ENCODE measurements at regions not wholly inside any gene's neighbourhood (a gene's known extent, or its start where the extent isn't known, plus 50 kb on each side); places are given as distances from the start of the nearest gene placed in this dataset.

DNA sequence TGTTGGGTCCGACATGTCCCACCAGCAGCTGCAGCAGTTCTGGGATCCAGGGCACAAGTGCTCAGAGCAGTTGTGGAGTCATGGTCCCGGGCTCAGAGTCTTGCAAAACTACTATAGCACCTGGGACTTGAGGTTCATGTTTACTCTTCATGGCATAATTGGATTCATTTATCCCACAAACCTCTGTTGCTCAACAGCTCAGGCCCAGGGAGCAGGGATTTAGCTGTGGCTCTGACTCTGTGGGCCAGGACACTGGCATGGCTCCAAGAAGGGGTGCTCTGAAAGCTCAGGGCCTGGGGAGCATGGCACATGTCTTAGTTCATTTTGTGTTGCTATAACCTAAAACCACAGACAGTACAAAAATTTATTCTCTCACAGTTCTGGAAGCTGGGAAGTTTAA lies 626.7 kb upstream of the ADGRL2 start:
- ATAC-seq (replicated peaks in 1 of 2) (no peak), DNase-seq (no peak)
- Mint-ChIP-seq H3K4me3 (no peak overlapping the region), H3K27me3 (ENCODE audit: low read depth) (no peaks in the 10 kb centered on the region), H3K27ac (no peak overlapping the region), H3K4me1 (ENCODE audit: low read depth) (no peaks in the 10 kb centered on the region), H3K36me3 (ENCODE audit: insufficient read depth in 2 of 2) (no peaks in the 10 kb centered on the region), H3K9me3 (peaks cover 0 to 4% of the 10 kb centered on the region in 2 donors)

DNA sequence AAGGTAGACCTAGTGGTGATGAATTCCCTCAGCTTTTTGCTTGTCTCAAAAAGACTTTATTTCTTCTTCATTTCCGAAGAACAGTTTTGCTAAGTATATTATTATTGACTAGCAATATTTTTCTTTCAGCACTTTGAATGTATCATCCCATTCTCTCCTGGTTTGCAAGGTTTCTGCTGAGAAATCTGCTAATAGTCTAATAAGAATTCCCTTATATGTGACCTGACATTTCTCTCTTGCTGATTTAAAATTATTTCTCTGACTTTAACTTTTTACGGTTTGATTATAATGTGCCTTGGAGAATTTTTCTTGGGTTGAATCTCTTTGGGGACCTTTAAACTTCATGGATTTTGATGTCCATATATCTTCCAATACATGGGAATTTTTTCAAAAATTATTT lies 628.3 kb upstream of the ADGRL2 start:
- no peaks in the 10 kb centered on the region for H3K27me3 Mint-ChIP-seq (ENCODE audit: low read depth)
- no peak overlapping the region for H3K4me3 Mint-ChIP-seq
- no peak overlapping the region for H3K27ac Mint-ChIP-seq
- no peaks in the 10 kb centered on the region for H3K4me1 Mint-ChIP-seq (ENCODE audit: low read depth)
- no peaks in the 10 kb centered on the region for H3K36me3 Mint-ChIP-seq (ENCODE audit: insufficient read depth in 2 of 2)
- H3K9me3 Mint-ChIP-seq, result peaks cover 2 to 7% of the 10 kb centered on the region in 2 donors
- ATAC-seq (replicated peaks in 1 of 2) (no peak), DNase-seq (no peak)

GRCh38 chr1:81170721-81171120 lies 630.0 kb upstream of the ADGRL2 start:
- H3K4me3 Mint-ChIP-seq, result no peak overlapping the region
- H3K27me3 Mint-ChIP-seq (ENCODE audit: low read depth), result no peaks in the 10 kb centered on the region
- ATAC-seq (replicated peaks in 1 of 2) (no peak), DNase-seq (no peak)
- H3K27ac Mint-ChIP-seq, result no peak overlapping the region
- peaks cover 3 to 6% of the 10 kb centered on the region in 2 donors for H3K9me3 Mint-ChIP-seq
- H3K36me3 Mint-ChIP-seq (ENCODE audit: insufficient read depth in 2 of 2), result no peaks in the 10 kb centered on the region
- H3K4me1 Mint-ChIP-seq (ENCODE audit: low read depth), result no peaks in the 10 kb centered on the region

GRCh38 chr1:81165963-81166362 lies 634.8 kb upstream of the ADGRL2 start:
- Mint-ChIP-seq H3K27ac (no peak overlapping the region), H3K9me3 (peaks cover 3 to 8% of the 10 kb centered on the region in 2 donors), H3K4me1 (ENCODE audit: low read depth) (no peaks in the 10 kb centered on the region), H3K27me3 (ENCODE audit: low read depth) (no peaks in the 10 kb centered on the region), H3K4me3 (no peak overlapping the region), H3K36me3 (ENCODE audit: insufficient read depth in 2 of 2) (no peaks in the 10 kb centered on the region)
- no peak for DNase-seq
- no peak for ATAC-seq (replicated peaks in 1 of 2)

DNA sequence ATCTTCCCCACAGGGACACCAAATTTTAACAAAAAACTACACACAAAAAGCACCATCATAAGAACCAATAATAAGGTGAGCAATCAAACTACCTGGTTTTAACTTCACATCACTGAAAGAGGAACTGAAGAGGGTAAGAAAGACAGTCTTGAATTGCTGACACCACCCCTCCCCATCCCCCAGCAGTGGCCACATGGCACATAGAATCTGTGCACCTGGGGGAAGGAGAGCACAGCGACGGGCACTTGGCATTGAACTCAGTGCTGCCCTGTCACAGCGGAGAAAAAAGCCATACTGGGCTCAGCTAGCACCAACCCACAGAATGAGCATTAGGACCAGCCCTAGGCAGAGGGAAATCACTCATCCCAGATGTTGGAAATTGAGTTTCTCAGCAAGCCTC lies 640.0 kb upstream of the ADGRL2 start:
- DNase-seq, result no peak
- Mint-ChIP-seq H3K4me3 (no peak overlapping the region), H3K36me3 (ENCODE audit: insufficient read depth in 2 of 2) (no peaks in the 10 kb centered on the region), H3K9me3 (peaks cover 0 to 5% of the 10 kb centered on the region in 2 donors), H3K27me3 (ENCODE audit: low read depth) (no peaks in the 10 kb centered on the region), H3K4me1 (ENCODE audit: low read depth) (no peaks in the 10 kb centered on the region), H3K27ac (no peak overlapping the region)
- ATAC-seq (replicated peaks in 1 of 2), result no peak

- ATAC-seq (replicated peaks in 1 of 2) (no peak), DNase-seq (no peak)
- Mint-ChIP-seq H3K4me1 (ENCODE audit: low read depth) (no peaks in the 10 kb centered on the region), H3K4me3 (no peak overlapping the region), H3K27ac (no peak overlapping the region), H3K27me3 (ENCODE audit: low read depth) (no peaks in the 10 kb centered on the region), H3K9me3 (peaks cover 0 to 5% of the 10 kb centered on the region in 2 donors), H3K36me3 (ENCODE audit: insufficient read depth in 2 of 2) (no peaks in the 10 kb centered on the region)
These were observed 642.1 kb upstream of the ADGRL2 start for GRCh38 chr1:81158592-81158991.

GRCh38 chr1:81157686-81158085 lies 643.0 kb upstream of the ADGRL2 start:
- H3K4me3 Mint-ChIP-seq, result no peak overlapping the region

GRCh38 chr1:81156887-81157286 lies 643.8 kb upstream of the ADGRL2 start:
- Mint-ChIP-seq H3K27ac (no peak overlapping the region), H3K36me3 (ENCODE audit: insufficient read depth in 2 of 2) (no peaks in the 10 kb centered on the region), H3K9me3 (peaks cover 0 to 4% of the 10 kb centered on the region in 2 donors), H3K4me3 (no peak overlapping the region), H3K4me1 (ENCODE audit: low read depth) (no peaks in the 10 kb centered on the region), H3K27me3 (ENCODE audit: low read depth) (no peaks in the 10 kb centered on the region)
- no peak for DNase-seq
- ATAC-seq (replicated peaks in 1 of 2), result no peak

More at GRCh38 chr1:81157686-81158085, 643.0 kb upstream of the ADGRL2 start:
- Mint-ChIP-seq H3K4me1 (ENCODE audit: low read depth) (no peaks in the 10 kb centered on the region), H3K27me3 (ENCODE audit: low read depth) (no peaks in the 10 kb centered on the region), H3K27ac (no peak overlapping the region), H3K9me3 (peaks cover 0 to 5% of the 10 kb centered on the region in 2 donors), H3K36me3 (ENCODE audit: insufficient read depth in 2 of 2) (no peaks in the 10 kb centered on the region)
- ATAC-seq (replicated peaks in 1 of 2) (no peak), DNase-seq (no peak)

DNA sequence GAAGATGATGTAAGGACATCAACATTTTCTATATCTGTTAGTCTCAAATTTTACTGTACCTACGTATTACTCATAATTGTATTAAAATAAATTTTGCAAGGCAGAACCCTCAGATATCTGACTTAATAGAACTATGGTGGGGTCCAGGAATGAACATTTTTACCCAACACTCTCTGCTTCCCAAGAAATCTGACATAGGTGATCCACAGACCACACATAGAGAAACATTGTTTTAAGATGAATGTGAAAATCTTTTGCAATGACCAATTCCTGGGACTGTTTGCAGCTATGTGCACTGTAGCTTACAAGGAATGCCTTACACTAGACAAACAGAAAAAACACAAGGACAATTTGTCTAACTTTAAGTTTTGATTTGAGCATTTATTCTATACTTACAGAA lies 645.6 kb upstream of the ADGRL2 start:
- H3K9me3 Mint-ChIP-seq, result peaks cover 0 to 5% of the 10 kb centered on the region in 2 donors
- no peaks in the 10 kb centered on the region for H3K36me3 Mint-ChIP-seq (ENCODE audit: insufficient read depth in 2 of 2)
- H3K27ac Mint-ChIP-seq, result no peak overlapping the region
- no peaks in the 10 kb centered on the region for H3K4me1 Mint-ChIP-seq (ENCODE audit: low read depth)
- H3K27me3 Mint-ChIP-seq (ENCODE audit: low read depth), result no peaks in the 10 kb centered on the region
- DNase-seq (no peak), ATAC-seq (replicated peaks in 1 of 2) (no peak)
- H3K4me3 Mint-ChIP-seq, result no peak overlapping the region

DNA sequence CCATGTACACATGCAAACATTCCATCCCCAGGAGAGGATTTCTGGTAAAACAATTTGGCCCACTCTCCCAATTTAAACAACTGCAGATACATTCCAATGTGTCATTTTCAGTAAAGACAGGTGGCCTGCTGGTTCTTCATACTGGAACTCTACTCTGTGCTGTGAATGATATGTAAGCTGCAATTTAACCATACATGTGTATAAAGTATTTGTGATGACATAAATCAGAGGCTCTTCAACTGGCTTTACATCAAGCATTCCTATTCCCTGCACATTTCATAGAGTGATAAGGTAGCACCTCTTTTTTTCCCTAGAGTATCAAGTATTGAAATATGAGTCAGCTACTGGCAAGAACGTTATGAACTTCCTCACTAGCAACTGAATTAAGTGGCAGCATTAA lies 649.5 kb upstream of the ADGRL2 start:
- ATAC-seq (replicated peaks in 1 of 2) (no peak), DNase-seq (no peak)
- Mint-ChIP-seq H3K27ac (no peak overlapping the region), H3K4me3 (no peak overlapping the region), H3K9me3 (peaks cover 6 to 9% of the 10 kb centered on the region in 2 donors), H3K4me1 (ENCODE audit: low read depth) (no peaks in the 10 kb centered on the region), H3K27me3 (ENCODE audit: low read depth) (no peaks in the 10 kb centered on the region), H3K36me3 (ENCODE audit: insufficient read depth in 2 of 2) (no peaks in the 10 kb centered on the region)

- no peaks in the 10 kb centered on the region for H3K36me3 Mint-ChIP-seq (ENCODE audit: insufficient read depth in 2 of 2)
- DNase-seq (no peak), ATAC-seq (replicated peaks in 1 of 2) (no peak)
- H3K27ac Mint-ChIP-seq, result no peak overlapping the region
- H3K4me3 Mint-ChIP-seq, result no peak overlapping the region
- H3K4me1 Mint-ChIP-seq (ENCODE audit: low read depth), result no peaks in the 10 kb centered on the region
- peaks cover 6 to 9% of the 10 kb centered on the region in 2 donors for H3K9me3 Mint-ChIP-seq
- no peaks in the 10 kb centered on the region for H3K27me3 Mint-ChIP-seq (ENCODE audit: low read depth)
These were observed 650.9 kb upstream of the ADGRL2 start for GRCh38 chr1:81149649-81150325.

DNA sequence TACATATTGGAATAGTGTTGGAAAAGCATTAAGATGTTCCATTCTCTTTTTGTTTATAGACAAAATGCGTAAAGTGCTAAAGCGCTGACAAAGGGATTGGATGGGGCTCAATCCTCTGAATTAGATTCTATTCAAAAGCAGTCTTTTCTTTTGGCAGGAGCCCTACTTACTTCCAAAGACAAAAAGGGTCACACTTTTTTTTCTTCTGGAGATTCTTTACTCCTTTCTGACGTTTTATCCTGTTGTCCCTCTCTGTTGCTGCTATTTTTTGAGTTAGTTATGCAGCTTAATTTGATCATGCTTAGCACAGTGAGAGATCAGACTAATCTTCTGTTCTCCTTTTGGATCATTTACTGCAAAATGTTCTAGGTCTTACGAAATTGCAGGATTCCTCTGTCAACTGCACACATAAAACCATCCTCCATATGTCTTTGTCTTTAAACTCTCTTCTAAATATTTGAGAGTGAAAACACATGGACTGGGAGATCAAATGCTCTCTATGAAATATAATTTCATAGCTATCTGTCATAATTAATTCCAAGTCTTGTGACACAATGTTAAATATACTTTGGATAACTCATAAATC lies 656.4 kb upstream of the ADGRL2 start:
- no peaks in the 10 kb centered on the region for H3K4me1 Mint-ChIP-seq (ENCODE audit: low read depth)
- peaks cover 5 to 8% of the 10 kb centered on the region in 2 donors for H3K9me3 Mint-ChIP-seq
- H3K27me3 Mint-ChIP-seq (ENCODE audit: low read depth), result no peaks in the 10 kb centered on the region
- no peak for DNase-seq
- ATAC-seq (replicated peaks in 1 of 2), result no peak
- no peaks in the 10 kb centered on the region for H3K36me3 Mint-ChIP-seq (ENCODE audit: insufficient read depth in 2 of 2)
- H3K4me3 Mint-ChIP-seq, result no peak overlapping the region
- no peak overlapping the region for H3K27ac Mint-ChIP-seq

- Mint-ChIP-seq H3K4me1 (ENCODE audit: low read depth) (no peaks in the 10 kb centered on the region), H3K27ac (no peak overlapping the region), H3K9me3 (peaks cover 2% of the 10 kb centered on the region in 2 donors), H3K4me3 (no peak overlapping the region), H3K27me3 (ENCODE audit: low read depth) (no peaks in the 10 kb centered on the region), H3K36me3 (ENCODE audit: insufficient read depth in 2 of 2) (no peaks in the 10 kb centered on the region)
- no peak for DNase-seq
- ATAC-seq (replicated peaks in 1 of 2), result no peak
These were observed 658.5 kb upstream of the ADGRL2 start for GRCh38 chr1:81142099-81142826.

All from activated T-cell treated with anti-CD3 and anti-CD28 coated beads, Interleukin-2, amount 50 U/mL, for 72 hours (primary cell).